Smooth muscle cell (in vitro differentiated cells): ENCODE measurements at regions not wholly inside any gene's neighbourhood (a gene's known extent, or its start where the extent isn't known, plus 50 kb on each side); places are given as distances from the start of the nearest gene placed in this dataset.

Source experiments
- DNase-seq: peaks from one replicate; lab custom pipeline; 2025; ENCODE audit not compliant: unreplicated experiment; lab: John Stamatoyannopoulos, UW
- H2AFZ ChIP-seq: fragments of 200-600 bp; sonication (generic); 2 replicates; pipeline ENCODE4 v1.6.0; 2016; ENCODE audit warnings: antibody characterized with exemption, low read depth, mild to moderate bottlenecking
- H3F3A ChIP-seq: fragments of 200-600 bp; sonication (generic); 2 replicates; pipeline ENCODE4 v1.6.0; 2017; ENCODE audit warnings: antibody characterized with exemption, low read depth
- H3K27ac ChIP-seq: fragments of 200-600 bp; sonication (generic); 2 replicates; pipeline ENCODE4 v1.5.1; 2016; ENCODE audit warnings: low read depth, mild to moderate bottlenecking
- H3K27me3 ChIP-seq: fragments of 200-600 bp; sonication (generic); 2 replicates; pipeline ENCODE4 v1.6.1; 2016; ENCODE audit warnings: low read depth, mild to moderate bottlenecking
- H3K36me3 ChIP-seq: fragments of 200-600 bp; sonication (generic); 2 replicates; pipeline ENCODE4 v1.5.1; 2016; ENCODE audit warnings: low read depth
- H3K4me1 ChIP-seq: fragments of 200-600 bp; sonication (generic); 2 replicates; pipeline ENCODE4 v1.5.1; 2016; ENCODE audit warnings: low read depth
- H3K4me2 ChIP-seq: fragments of 200-600 bp; sonication (generic); 2 replicates; pipeline ENCODE4 v1.6.0; 2016; ENCODE audit warnings: mild to moderate bottlenecking
- H3K4me3 ChIP-seq: fragments of 200-600 bp; sonication (generic); 2 replicates; pipeline ENCODE4 v1.5.1; 2016; ENCODE audit warnings: mild to moderate bottlenecking
- H3K79me2 ChIP-seq: fragments of 200-600 bp; sonication (generic); 2 replicates; pipeline ENCODE4 v1.6.0; 2016; ENCODE audit warnings: low read depth, mild to moderate bottlenecking
- H3K9ac ChIP-seq: fragments of 200-600 bp; sonication (generic); 2 replicates; pipeline ENCODE4 v1.6.0; 2016; ENCODE audit warnings: low read depth
- H3K9me3 ChIP-seq: fragments of 200-600 bp; sonication (generic); replicated peaks from 2 replicates; pipeline ENCODE4 v1.5.1; 2016; ENCODE audit warnings: low read depth
- H4K20me1 ChIP-seq: fragments of 200-600 bp; sonication (generic); 2 replicates; pipeline ENCODE4 v1.6.0; 2016; ENCODE audit warnings: low read depth
- WGBS: methylation state at CpG from one replicate; pipeline ENCODE4 v1.1.7; 2016; ENCODE audit warnings: low lambda C conversion rate; 5-methylcytosine and 5-hydroxymethylcytosine counted together
- TF ChIP-seq, protein P1 (sequence below): fragments of 200-600 bp; sonication (generic); IDR thresholded peaks from 2 replicates; pipeline ENCODE4 v1.5.1; 2017; ENCODE audit warnings: borderline replicate concordance, mild to moderate bottlenecking, antibody characterized with exemption; ENCODE audit not compliant: insufficient read depth, poor library complexity, severe bottlenecking

GRCh38 chr7:115679976-115680375 lies 350.6 kb downstream of the TFEC start:
- no peaks in the 10 kb centered on the region for H3K79me2 ChIP-seq
- H3K36me3 ChIP-seq, result no peaks in the 10 kb centered on the region
- H3K4me3 ChIP-seq, result no peak overlapping the region
- H4K20me1 ChIP-seq, result no peaks in the 10 kb centered on the region
- H3K27me3 ChIP-seq, result no peaks in the 10 kb centered on the region
- H3K27ac ChIP-seq, result no peak overlapping the region
- DNase-seq, result no peak
- H2AFZ ChIP-seq, result no peak overlapping the region
- H3K9me3 ChIP-seq, result no peaks in the 10 kb centered on the region
- H3K9ac ChIP-seq, result no peak overlapping the region
- H3K4me1 ChIP-seq, result peaks cover 7% of the 10 kb centered on the region
- no peak overlapping the region for H3K4me2 ChIP-seq
- H3F3A ChIP-seq, result no peaks in the 10 kb centered on the region
- TF ChIP-seq, protein P1, sequence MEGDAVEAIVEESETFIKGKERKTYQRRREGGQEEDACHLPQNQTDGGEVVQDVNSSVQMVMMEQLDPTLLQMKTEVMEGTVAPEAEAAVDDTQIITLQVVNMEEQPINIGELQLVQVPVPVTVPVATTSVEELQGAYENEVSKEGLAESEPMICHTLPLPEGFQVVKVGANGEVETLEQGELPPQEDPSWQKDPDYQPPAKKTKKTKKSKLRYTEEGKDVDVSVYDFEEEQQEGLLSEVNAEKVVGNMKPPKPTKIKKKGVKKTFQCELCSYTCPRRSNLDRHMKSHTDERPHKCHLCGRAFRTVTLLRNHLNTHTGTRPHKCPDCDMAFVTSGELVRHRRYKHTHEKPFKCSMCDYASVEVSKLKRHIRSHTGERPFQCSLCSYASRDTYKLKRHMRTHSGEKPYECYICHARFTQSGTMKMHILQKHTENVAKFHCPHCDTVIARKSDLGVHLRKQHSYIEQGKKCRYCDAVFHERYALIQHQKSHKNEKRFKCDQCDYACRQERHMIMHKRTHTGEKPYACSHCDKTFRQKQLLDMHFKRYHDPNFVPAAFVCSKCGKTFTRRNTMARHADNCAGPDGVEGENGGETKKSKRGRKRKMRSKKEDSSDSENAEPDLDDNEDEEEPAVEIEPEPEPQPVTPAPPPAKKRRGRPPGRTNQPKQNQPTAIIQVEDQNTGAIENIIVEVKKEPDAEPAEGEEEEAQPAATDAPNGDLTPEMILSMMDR, result peak; percentile 56
- WGBS, result 27% methylated on average over 2 of the region's 2 CpGs

- peaks cover 7% of the 10 kb centered on the region for H3K4me1 ChIP-seq
- no peak overlapping the region for H3K27ac ChIP-seq
- no peaks in the 10 kb centered on the region for H3K9me3 ChIP-seq
- no peak overlapping the region for H3K4me3 ChIP-seq
- 97% methylated on average over 4 of the region's 4 CpGs for WGBS
- no peaks in the 10 kb centered on the region for H3K27me3 ChIP-seq
- no peak overlapping the region for H3K9ac ChIP-seq
- H3K36me3 ChIP-seq, result no peaks in the 10 kb centered on the region
- DNase-seq, result no peak
- TF ChIP-seq, protein P1, result no peak
- no peaks in the 10 kb centered on the region for H3K79me2 ChIP-seq
- H3K4me2 ChIP-seq, result no peak overlapping the region
- H2AFZ ChIP-seq, result no peak overlapping the region
- no peaks in the 10 kb centered on the region for H3F3A ChIP-seq
- no peaks in the 10 kb centered on the region for H4K20me1 ChIP-seq
Measured at GRCh38 chr7:115679423-115679822, 351.1 kb downstream of the TFEC start.

- 78% methylated on average over 12 of the region's 12 CpGs for WGBS
- Histone ChIP-seq H3K4me1 (peaks cover 7% of the 10 kb centered on the region), H3F3A (no peaks in the 10 kb centered on the region), H3K4me3 (no peak overlapping the region), H3K9me3 (no peaks in the 10 kb centered on the region), H3K4me2 (no peak overlapping the region), H3K36me3 (no peaks in the 10 kb centered on the region), H4K20me1 (no peaks in the 10 kb centered on the region), H3K9ac (no peak overlapping the region), H3K27ac (no peak overlapping the region), H2AFZ (peak overlapping the region; percentile 41), H3K79me2 (no peaks in the 10 kb centered on the region), H3K27me3 (no peaks in the 10 kb centered on the region)
- TF ChIP-seq, protein P1, result no peak
- no peak for DNase-seq
Measured at GRCh38 chr7:115678086-115678982, 352.2 kb downstream of the TFEC start.

DNA sequence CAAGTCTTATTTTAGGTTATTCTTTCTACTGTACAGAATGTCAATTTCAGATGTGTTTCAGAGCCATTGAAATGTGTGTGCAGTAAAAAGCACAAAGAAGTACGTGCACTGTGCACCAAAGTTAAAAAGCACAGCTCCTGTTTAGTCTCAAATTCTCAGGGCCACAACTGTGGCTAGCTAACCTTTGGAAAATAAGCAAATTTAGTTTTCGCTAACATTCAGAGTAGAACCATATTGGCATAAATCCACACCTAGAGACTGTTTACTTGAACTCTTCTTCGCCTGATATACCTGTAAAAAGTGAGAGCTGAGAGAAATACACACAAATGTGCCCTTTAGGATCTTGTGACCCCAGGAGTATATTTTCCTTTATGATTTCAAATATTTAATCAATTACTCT lies 353.9 kb downstream of the TFEC start:
- DNase-seq, result no peak
- H3K27me3 ChIP-seq, result no peaks in the 10 kb centered on the region
- no peak overlapping the region for H3K4me3 ChIP-seq
- no peaks in the 10 kb centered on the region for H3K79me2 ChIP-seq
- no peak overlapping the region for H3K4me2 ChIP-seq
- peak overlapping the region; percentile 27 for H2AFZ ChIP-seq
- no peaks in the 10 kb centered on the region for H4K20me1 ChIP-seq
- TF ChIP-seq, protein P1, result no peak
- H3K9ac ChIP-seq, result no peak overlapping the region
- H3F3A ChIP-seq, result no peaks in the 10 kb centered on the region
- no peak overlapping the region for H3K27ac ChIP-seq
- no peaks in the 10 kb centered on the region for H3K9me3 ChIP-seq
- H3K36me3 ChIP-seq, result no peaks in the 10 kb centered on the region
- peaks cover 7% of the 10 kb centered on the region for H3K4me1 ChIP-seq
- WGBS, result 90% methylated on average over 3 of the region's 3 CpGs
